Suprapubic skin (tissue), 3 donors: ENCODE measurements at regions not wholly inside any gene's neighbourhood (a gene's known extent, or its start where the extent isn't known, plus 50 kb on each side); places are given as distances from the start of the nearest gene placed in this dataset.

Experiments
- EP300 ChIP-seq: sonication (generic); formaldehyde crosslinking; IDR thresholded peaks from one replicate; pipeline ENCODE4 v1.6.1; 2017; ENCODE audit warnings: antibody characterized with exemption
- POLR2A ChIP-seq, 2 donors: fragments of 450-650 bp; IDR thresholded peaks; one replicate each; pipeline ENCODE4 v1.6.1; 2017; ENCODE audit warnings: antibody characterized with exemption in 2 of 2, mild to moderate bottlenecking in 2 of 2, moderate library complexity in 2 of 2
- TF ChIP-seq, protein P1 (sequence below), 2 donors: fragments of 200-600 bp in 1 of 2; fragments of 450-650 bp in 1 of 2; sonication (generic) in 1 of 2; IDR thresholded peaks; one replicate each; pipeline ENCODE4 v1.5.1; 2016 to 2019; ENCODE audit warnings: antibody characterized with exemption in 2 of 2, mild to moderate bottlenecking in 1 of 2, moderate library complexity in 1 of 2

GRCh38 chr3:187935623-187936156 is 190.4 kb upstream of the BCL6 start:
- TF ChIP-seq POLR2A (IDR thresholded peaks at IDR 0.05) (no peak), EP300 (no peak)
- TF ChIP-seq, protein P1, sequence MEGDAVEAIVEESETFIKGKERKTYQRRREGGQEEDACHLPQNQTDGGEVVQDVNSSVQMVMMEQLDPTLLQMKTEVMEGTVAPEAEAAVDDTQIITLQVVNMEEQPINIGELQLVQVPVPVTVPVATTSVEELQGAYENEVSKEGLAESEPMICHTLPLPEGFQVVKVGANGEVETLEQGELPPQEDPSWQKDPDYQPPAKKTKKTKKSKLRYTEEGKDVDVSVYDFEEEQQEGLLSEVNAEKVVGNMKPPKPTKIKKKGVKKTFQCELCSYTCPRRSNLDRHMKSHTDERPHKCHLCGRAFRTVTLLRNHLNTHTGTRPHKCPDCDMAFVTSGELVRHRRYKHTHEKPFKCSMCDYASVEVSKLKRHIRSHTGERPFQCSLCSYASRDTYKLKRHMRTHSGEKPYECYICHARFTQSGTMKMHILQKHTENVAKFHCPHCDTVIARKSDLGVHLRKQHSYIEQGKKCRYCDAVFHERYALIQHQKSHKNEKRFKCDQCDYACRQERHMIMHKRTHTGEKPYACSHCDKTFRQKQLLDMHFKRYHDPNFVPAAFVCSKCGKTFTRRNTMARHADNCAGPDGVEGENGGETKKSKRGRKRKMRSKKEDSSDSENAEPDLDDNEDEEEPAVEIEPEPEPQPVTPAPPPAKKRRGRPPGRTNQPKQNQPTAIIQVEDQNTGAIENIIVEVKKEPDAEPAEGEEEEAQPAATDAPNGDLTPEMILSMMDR (IDR thresholded peaks at IDR 0.05): no peak
